ENCODE measurements at regions not wholly inside any gene's neighbourhood (a gene's known extent, or its start where the extent isn't known, plus 50 kb on each side); places are given as distances from the start of the nearest gene placed in this dataset.
"Not testable (repeated sequence)": the region's sequence is repeated elsewhere in the genome, so short reads cannot be mapped to it uniquely, and the experiment has no call there.

- no peak overlapping the region for H3K4me3 ChIP-seq (ENCODE audit: low read length)
- DNase-seq (ENCODE audit: low read depth), result no peak
- TF ChIP-seq, protein P1, sequence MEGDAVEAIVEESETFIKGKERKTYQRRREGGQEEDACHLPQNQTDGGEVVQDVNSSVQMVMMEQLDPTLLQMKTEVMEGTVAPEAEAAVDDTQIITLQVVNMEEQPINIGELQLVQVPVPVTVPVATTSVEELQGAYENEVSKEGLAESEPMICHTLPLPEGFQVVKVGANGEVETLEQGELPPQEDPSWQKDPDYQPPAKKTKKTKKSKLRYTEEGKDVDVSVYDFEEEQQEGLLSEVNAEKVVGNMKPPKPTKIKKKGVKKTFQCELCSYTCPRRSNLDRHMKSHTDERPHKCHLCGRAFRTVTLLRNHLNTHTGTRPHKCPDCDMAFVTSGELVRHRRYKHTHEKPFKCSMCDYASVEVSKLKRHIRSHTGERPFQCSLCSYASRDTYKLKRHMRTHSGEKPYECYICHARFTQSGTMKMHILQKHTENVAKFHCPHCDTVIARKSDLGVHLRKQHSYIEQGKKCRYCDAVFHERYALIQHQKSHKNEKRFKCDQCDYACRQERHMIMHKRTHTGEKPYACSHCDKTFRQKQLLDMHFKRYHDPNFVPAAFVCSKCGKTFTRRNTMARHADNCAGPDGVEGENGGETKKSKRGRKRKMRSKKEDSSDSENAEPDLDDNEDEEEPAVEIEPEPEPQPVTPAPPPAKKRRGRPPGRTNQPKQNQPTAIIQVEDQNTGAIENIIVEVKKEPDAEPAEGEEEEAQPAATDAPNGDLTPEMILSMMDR (conservative IDR thresholded peaks at IDR 0.05; ENCODE audit: low read depth, low read length), result no peak
These were observed 569.8 kb upstream of the B3GAT1 start for GRCh38 chr11:134981835-134982234.

DNA sequence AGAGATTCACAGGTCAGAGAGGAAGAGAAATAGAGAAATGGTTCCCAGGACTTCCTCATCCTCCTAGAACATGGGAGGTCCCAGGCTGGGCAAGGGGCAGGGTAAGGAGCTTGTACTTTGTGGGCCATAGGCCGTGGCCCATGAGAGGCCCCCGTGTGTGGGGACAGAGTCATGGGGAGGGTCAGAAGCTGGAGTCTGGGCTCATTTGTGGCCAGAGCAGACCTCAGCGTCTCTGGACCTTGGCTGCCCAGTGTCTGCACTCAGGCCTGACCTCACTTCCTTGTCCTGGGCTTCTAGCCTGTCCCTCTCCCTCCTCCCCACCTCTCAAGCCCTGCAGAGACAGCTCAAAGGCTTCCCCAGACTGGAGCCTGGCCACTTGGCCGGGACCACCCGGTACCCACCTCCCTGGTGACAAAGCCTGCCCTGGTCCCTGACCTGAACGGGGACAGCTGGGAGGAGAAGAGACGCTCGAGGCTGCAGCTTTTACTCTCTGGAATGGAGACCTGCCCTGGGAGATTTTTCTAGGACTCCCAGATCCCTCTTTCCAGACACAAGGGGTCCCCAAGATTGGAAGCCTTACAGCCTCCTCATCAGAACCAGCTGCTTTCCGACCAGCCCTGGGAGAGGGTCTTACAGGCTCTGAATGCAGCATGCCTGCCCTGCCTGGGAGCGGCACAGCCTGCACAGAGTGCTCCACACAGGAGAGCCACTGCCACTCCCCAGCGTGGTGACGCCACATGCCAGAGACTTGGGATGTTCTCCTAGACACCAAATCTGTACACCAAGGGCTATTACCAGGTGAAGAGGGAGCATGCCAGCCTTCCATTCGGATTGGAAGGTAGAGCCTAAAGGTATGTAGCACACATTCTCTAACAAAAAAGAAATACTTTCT, 569.0 kb upstream of the B3GAT1 start:
- TF ChIP-seq, protein P1 (conservative IDR thresholded peaks at IDR 0.05; ENCODE audit: low read depth, low read length), result no peak
- DNase-seq (ENCODE audit: low read depth), result no peak
- no peak overlapping the region for H3K4me3 ChIP-seq (ENCODE audit: low read length)

- DNase-seq (ENCODE audit: low read depth); H3K4me3 ChIP-seq (ENCODE audit: low read length): not testable (repeated sequence)
These were observed 567.0 kb upstream of the B3GAT1 start for GRCh38 chr11:134979089-134979457.

DNA sequence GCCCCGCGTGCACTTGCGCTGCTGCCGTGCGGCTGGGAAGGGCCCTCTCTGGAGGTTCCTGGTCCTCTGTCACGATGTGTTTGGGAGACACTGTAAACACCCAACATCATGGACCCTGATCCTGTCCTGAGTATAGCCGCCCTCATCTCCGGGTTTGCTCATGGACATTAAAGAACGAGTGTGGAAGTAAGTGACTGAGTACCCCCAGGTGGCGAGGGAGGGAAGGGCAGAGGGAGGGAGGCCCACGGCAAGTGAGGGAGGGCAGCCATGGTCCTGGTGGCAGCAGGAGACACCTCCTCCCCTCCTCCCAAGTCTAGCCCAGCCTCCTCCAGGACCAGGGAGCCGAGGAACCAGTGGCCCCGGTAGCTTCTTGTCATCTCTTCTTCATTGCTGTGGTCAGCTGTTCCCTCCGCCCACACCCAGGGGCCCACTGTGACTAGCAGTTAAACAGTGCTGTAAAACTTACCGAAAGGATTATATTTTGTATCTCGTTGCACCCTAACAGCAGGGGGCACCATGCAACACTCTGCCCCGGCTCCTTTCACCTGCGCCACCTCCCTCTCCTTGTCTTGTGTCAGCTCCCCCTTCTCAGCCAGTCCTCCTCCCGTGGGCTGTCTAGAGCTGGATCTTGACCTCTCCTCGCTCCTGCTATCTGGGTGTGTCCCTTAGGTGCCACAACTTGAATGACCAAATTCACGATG, 566.5 kb upstream of the B3GAT1 start:
- TF ChIP-seq, protein P1 (conservative IDR thresholded peaks at IDR 0.05; ENCODE audit: low read depth, low read length), result no peak
- no peak for DNase-seq (ENCODE audit: low read depth)
- no peak overlapping the region for H3K4me3 ChIP-seq (ENCODE audit: low read length)

- H3K4me3 ChIP-seq (ENCODE audit: low read length), result no peak overlapping the region
- TF ChIP-seq, protein P1 (conservative IDR thresholded peaks at IDR 0.05; ENCODE audit: low read depth, low read length), result no peak
- no peak for DNase-seq (ENCODE audit: low read depth)
These were observed 564.5 kb upstream of the B3GAT1 start for GRCh38 chr11:134976551-134976950.

GRCh38 chr11:134975866-134976376, 563.9 kb upstream of the B3GAT1 start:
- H3K4me3 ChIP-seq (ENCODE audit: low read length), result no peak overlapping the region
- TF ChIP-seq, protein P1 (conservative IDR thresholded peaks at IDR 0.05; ENCODE audit: low read depth, low read length), result no peak
- no peak for DNase-seq (ENCODE audit: low read depth)

DNA sequence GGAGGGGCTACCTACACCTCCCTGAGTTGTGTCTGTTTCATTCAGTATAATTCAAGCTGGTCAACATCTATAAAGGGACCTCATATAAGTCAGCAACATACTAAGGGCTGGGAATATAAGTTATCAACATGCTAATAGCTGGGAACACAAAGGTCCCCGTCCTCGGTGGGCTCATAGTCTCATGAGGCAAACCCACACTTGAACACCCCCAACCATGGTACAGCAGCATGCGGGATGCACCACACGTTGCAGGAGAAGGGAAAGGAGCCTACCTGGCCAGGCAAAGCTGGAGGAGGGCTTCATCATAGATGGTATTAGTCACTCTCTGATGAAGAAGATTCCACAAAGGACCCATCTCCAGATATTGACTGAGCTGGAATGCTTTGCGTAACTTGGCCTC, 561.8 kb upstream of the B3GAT1 start:
- no peak for DNase-seq (ENCODE audit: low read depth)
- H3K4me3 ChIP-seq (ENCODE audit: low read length), result no peak overlapping the region
- TF ChIP-seq, protein P1 (conservative IDR thresholded peaks at IDR 0.05; ENCODE audit: low read depth, low read length), result no peak
